ENCODE measurements at regions not wholly inside any gene's neighbourhood (a gene's known extent, or its start where the extent isn't known, plus 50 kb on each side); places are given as distances from the start of the nearest gene placed in this dataset.
"Not testable (repeated sequence)": the region's sequence is repeated elsewhere in the genome, so short reads cannot be mapped to it uniquely, and the experiment has no call there.

- in situ Hi-C loops (cut with MboI; ENCODE audit: low pct_unique_long_range_greater_than_20kb, low sequenced_read_pairs): no loop called here
- DNase-seq: peak; percentile 14
These were observed 55.1 kb upstream of the F9 start for GRCh38 chrX:139475432-139475831.

- DNase-seq; in situ Hi-C loops (cut with MboI; ENCODE audit: low pct_unique_long_range_greater_than_20kb, low sequenced_read_pairs): not testable (repeated sequence)
These were observed 68.6 kb upstream of the F9 start for GRCh38 chrX:139461945-139462344.

- in situ Hi-C loops (cut with MboI; ENCODE audit: low pct_unique_long_range_greater_than_20kb, low sequenced_read_pairs): no loop called here
These were observed 75.8 kb upstream of the F9 start for GRCh38 chrX:139454743-139455142.

GRCh38 chrX:139448996-139449395 is 81.5 kb upstream of the F9 start:
- no peak for DNase-seq
- in situ Hi-C loops (cut with MboI; ENCODE audit: low pct_unique_long_range_greater_than_20kb, low sequenced_read_pairs): no loop called here

More at GRCh38 chrX:139454743-139455142, 75.8 kb upstream of the F9 start:
- no peak for DNase-seq

- no peak for DNase-seq
These were observed 83.7 kb upstream of the F9 start for GRCh38 chrX:139446832-139447231.

GRCh38 chrX:139429913-139430312 is 100.6 kb upstream of the F9 start:
- DNase-seq: peak; percentile 16
- in situ Hi-C loops (cut with MboI; ENCODE audit: low pct_unique_long_range_greater_than_20kb, low sequenced_read_pairs): no loop called here

More at GRCh38 chrX:139446832-139447231, 83.7 kb upstream of the F9 start:
- in situ Hi-C loops (cut with MboI; ENCODE audit: low pct_unique_long_range_greater_than_20kb, low sequenced_read_pairs): no loop called here

- in situ Hi-C loops (cut with MboI; ENCODE audit: low pct_unique_long_range_greater_than_20kb, low sequenced_read_pairs): no loop called here
These were observed 107.4 kb upstream of the F9 start for GRCh38 chrX:139423186-139423585.

GRCh38 chrX:139398258-139398657 is 132.3 kb upstream of the F9 start:
- DNase-seq; in situ Hi-C loops (cut with MboI; ENCODE audit: low pct_unique_long_range_greater_than_20kb, low sequenced_read_pairs): not testable (repeated sequence)

More at GRCh38 chrX:139423186-139423585, 107.4 kb upstream of the F9 start:
- DNase-seq: no peak

- DNase-seq: no peak
- in situ Hi-C loops (cut with MboI; ENCODE audit: low pct_unique_long_range_greater_than_20kb, low sequenced_read_pairs): no loop called here
These were observed 142.3 kb upstream of the F9 start for GRCh38 chrX:139388254-139388653.

GRCh38 chrX:139382529-139382928 is 148.0 kb upstream of the F9 start:
- in situ Hi-C loops (cut with MboI; ENCODE audit: low pct_unique_long_range_greater_than_20kb, low sequenced_read_pairs): no loop called here
- no peak for DNase-seq

GRCh38 chrX:139376547-139376946 is 154.0 kb upstream of the F9 start:
- DNase-seq; in situ Hi-C loops (cut with MboI; ENCODE audit: low pct_unique_long_range_greater_than_20kb, low sequenced_read_pairs): not testable (repeated sequence)

- in situ Hi-C loops (cut with MboI; ENCODE audit: low pct_unique_long_range_greater_than_20kb, low sequenced_read_pairs): no loop called here
These were observed 170.2 kb upstream of the F9 start for GRCh38 chrX:139360356-139360755.

GRCh38 chrX:139342594-139342991 is 187.9 kb upstream of the F9 start:
- peak; percentile 9 for DNase-seq
- in situ Hi-C loops (cut with MboI; ENCODE audit: low pct_unique_long_range_greater_than_20kb, low sequenced_read_pairs): not testable (repeated sequence)

More at GRCh38 chrX:139360356-139360755, 170.2 kb upstream of the F9 start:
- DNase-seq: no peak

- in situ Hi-C loops (cut with MboI; ENCODE audit: low pct_unique_long_range_greater_than_20kb, low sequenced_read_pairs): not testable (repeated sequence)
- peak; percentile 35 for DNase-seq
These were observed 188.5 kb upstream of the F9 start for GRCh38 chrX:139341855-139342593.

- DNase-seq: no peak
- in situ Hi-C loops (cut with MboI; ENCODE audit: low pct_unique_long_range_greater_than_20kb, low sequenced_read_pairs): no loop called here
These were observed 198.1 kb upstream of the F9 start for GRCh38 chrX:139332441-139332840.

GRCh38 chrX:139327355-139327754 is 203.2 kb upstream of the F9 start:
- no peak for DNase-seq
- in situ Hi-C loops (cut with MboI; ENCODE audit: low pct_unique_long_range_greater_than_20kb, low sequenced_read_pairs): no loop called here

- in situ Hi-C loops (cut with MboI; ENCODE audit: low pct_unique_long_range_greater_than_20kb, low sequenced_read_pairs): no loop called here
- DNase-seq: no peak
These were observed 205.8 kb upstream of the F9 start for GRCh38 chrX:139324756-139325155.

GRCh38 chrX:139320661-139321354 is 209.7 kb upstream of the F9 start:
- DNase-seq; in situ Hi-C loops (cut with MboI; ENCODE audit: low pct_unique_long_range_greater_than_20kb, low sequenced_read_pairs): not testable (repeated sequence)

GRCh38 chrX:139306675-139307074 is 223.9 kb upstream of the F9 start:
- in situ Hi-C loops (cut with MboI; ENCODE audit: low pct_unique_long_range_greater_than_20kb, low sequenced_read_pairs); DNase-seq: not testable (repeated sequence)

- DNase-seq: no peak
- in situ Hi-C loops (cut with MboI; ENCODE audit: low pct_unique_long_range_greater_than_20kb, low sequenced_read_pairs): no loop called here
These were observed 226.1 kb upstream of the F9 start for GRCh38 chrX:139304471-139304870.

All from KBM-7 (cell line).